Ecto neural progenitor cell (in vitro differentiated cells): ENCODE measurements at regions not wholly inside any gene's neighbourhood (a gene's known extent, or its start where the extent isn't known, plus 50 kb on each side); places are given as distances from the start of the nearest gene placed in this dataset.
"Not testable (repeated sequence)": the region's sequence is repeated elsewhere in the genome, so short reads cannot be mapped to it uniquely, and the experiment has no call there.

Source experiments
- DNase-seq: peaks from one replicate; pipeline ENCODE4 v3.0.0-alpha.2; 2018; ENCODE audit warnings: low spot score

GRCh38 chr13:94816256-94816655 is 103.9 kb upstream of the SOX21 start:
- DNase-seq = no peak

DNA sequence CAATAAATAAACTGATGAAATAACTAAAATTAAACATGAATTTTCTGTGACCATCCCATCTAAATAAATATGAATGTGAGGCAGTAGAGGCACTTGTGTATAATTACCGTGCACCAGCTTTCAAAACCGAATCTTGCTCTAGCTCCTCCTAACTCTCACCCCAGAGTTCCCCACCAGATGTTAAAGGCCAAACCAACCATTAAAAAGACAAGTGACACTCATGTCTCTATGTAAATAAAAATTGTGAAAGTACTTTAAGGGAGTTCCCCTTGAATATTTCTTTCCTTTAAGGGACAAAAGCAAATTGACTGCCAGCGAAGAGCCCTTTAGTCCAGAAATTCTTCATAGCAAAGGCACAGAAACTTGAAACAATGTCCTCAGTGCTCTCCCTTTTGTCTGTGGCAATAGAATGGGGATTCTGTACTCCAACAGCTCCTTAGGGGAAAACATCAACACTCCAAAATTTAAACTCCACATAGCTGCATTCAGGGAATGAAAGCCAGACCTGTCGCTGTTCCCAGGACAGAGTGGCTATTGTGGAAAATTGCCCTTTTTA is 101.7 kb upstream of the SOX21 start:
- DNase-seq = no peak

GRCh38 chr13:94811753-94812152 is 99.4 kb upstream of the SOX21 start:
- no peak for DNase-seq

DNA sequence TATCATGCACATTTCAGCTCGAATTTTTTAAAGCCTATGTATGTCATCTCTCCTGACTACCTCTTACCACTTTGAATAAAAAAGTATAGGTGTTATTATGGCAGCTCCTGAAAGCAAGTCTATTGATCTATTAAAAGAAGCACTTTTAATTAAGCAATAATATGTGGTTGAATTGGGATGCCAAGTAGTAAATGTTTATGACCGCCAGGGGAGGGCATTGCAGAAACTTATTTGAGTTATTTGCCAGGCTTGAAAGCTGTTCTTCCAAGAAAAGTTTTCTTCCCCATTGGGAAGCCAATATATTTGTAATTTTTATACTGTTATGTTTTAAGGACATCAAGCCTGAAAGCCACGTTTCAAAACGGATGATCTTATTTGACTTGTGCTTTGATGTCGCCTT is 88.1 kb upstream of the SOX21 start:
- no peak for DNase-seq

GRCh38 chr13:94799299-94799698 is 87.0 kb upstream of the SOX21 start:
- DNase-seq = no peak

DNA sequence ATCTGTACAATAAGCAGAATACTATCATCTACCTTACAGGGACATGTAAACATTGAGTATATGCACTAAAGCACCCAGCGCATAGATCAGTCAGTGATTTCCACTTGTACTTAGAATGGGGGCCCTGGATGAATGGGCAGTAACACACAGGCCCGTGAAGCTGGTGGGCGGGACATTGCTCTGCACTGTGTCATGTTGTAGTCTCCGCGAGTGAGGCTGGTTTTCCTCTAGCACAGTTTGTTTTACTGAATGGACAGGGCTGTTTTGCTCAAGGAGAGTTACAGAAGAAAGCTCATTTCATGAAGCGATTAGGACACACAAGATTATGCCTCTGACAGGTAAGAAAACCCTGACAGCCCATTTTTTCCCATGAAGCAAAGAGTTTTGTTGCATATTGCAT is 86.4 kb upstream of the SOX21 start:
- DNase-seq = no peak

DNA sequence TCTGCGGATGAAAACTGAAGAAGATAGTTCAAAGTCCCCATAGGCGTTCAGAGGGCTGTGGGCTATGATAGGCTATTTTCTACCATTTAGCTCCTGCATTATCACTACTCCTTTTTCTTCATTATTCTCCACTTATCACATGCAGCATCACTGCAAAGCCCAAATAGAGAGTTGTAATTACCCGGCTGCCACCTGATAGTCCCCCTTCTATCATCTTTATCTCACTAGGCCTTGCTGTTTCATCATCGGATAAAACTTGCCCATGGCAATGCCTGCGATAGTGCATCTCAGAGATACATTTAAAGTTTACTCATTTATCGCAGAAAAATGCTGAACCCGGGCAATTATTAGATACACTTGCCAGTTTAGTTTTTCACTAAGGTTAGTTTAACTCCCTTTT is 82.9 kb upstream of the SOX21 start:
- DNase-seq = no peak

DNA sequence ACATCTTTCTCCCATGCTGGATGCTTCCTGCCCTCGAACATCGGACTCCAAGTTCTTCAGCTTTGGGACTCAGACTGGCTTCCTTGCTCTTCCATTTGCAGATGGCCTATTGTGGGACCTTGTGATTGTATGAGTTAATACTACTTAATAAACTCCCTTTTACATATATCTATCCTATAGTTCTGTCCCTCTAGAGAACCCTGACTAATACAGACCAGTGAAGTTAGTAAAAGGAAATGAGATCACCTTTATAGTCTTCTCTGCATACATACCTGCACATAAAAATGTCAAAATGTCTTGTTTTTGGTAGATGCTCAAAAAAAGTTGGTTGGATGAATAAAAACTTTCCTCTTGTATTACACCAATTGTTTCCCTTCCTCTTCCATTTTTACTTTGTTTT is 73.9 kb upstream of the SOX21 start:
- not testable (repeated sequence) for DNase-seq

- no peak for DNase-seq
Measured at GRCh38 chr13:94784066-94784465, 71.7 kb upstream of the SOX21 start.

GRCh38 chr13:94783489-94783888 is 71.1 kb upstream of the SOX21 start:
- DNase-seq = no peak

- DNase-seq = no peak
Measured at GRCh38 chr13:94780421-94780820, 68.1 kb upstream of the SOX21 start.

DNA sequence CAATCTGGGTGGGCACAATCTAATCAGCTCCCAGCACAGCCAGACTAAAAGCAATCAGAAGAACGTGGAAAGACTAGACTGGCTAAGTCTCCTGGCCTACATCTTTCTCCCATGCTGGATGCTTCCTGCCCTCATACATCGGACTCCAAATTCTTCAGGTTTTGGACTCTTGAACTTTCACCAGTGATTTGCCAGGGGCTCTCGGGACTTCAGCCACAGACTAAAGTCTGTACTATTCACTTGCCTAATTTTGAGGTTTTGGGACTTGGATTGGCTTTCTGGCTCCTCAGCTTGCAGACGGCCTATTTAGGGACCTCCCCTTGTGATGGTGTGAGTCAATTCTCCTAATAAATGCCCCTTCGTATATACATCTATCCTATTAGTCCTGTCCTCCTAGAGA is 66.6 kb upstream of the SOX21 start:
- no peak for DNase-seq

- DNase-seq = no peak
Measured at GRCh38 chr13:94778585-94778984, 66.2 kb upstream of the SOX21 start.

- no peak for DNase-seq
Measured at GRCh38 chr13:94776956-94777355, 64.6 kb upstream of the SOX21 start.

GRCh38 chr13:94776300-94776699 is 64.0 kb upstream of the SOX21 start:
- no peak for DNase-seq

- no peak for DNase-seq
Measured at GRCh38 chr13:94765814-94766213, 53.5 kb upstream of the SOX21 start.

- DNase-seq = no peak
Measured at GRCh38 chr13:94764576-94765321, 52.4 kb upstream of the SOX21 start.
